HG02798 (cell line): ENCODE measurements at regions not wholly inside any gene's neighbourhood (a gene's known extent, or its start where the extent isn't known, plus 50 kb on each side); places are given as distances from the start of the nearest gene placed in this dataset.
"Not testable (repeated sequence)": the region's sequence is repeated elsewhere in the genome, so short reads cannot be mapped to it uniquely, and the experiment has no call there.

Experiments
- ATAC-seq: cut with Tn5 transposase; IDR thresholded peaks from one replicate; pipeline ENCODE4 v1.9.1; 2021; ENCODE audit warnings: mild to moderate bottlenecking; ENCODE audit not compliant: unreplicated experiment, poor library complexity

DNA sequence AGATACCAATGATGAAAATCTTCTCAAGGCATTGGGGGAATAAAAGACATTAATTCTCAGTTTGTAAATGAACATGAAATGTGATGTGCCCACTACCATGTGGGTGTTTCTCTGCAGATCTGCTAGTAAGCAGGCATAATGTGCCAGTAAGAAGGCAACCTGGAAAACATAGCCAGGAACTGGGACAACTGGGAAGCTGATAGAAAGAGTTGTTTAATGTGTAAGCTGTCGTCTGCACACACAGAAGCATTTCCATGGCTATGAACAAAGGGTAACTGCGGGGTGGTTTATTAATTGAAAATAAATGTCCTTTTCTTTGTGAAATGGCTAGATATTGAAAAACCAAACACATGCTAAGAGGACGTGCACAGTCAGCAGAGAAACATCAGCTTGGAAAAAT lies 52.0 kb downstream of the ZC3H11B start:
- no peak for ATAC-seq

DNA sequence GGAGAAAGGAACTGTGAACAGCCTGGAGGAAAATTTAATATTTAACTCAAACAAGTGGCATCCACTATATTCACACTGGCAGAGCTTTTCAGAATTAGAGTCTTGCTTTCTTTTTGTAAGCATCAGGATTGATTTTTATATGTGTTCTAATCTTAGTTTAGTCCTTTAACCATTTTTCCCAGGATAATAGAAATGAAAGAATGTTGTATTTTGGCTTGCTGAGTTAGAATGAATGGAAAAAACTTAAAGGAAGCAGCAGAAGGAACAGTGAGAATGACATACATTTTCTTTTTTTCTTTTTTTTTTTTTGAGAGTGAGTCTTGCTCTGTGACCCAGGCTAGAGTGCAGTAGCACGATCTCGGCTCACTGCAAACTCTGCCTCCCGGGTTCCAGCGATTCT lies 53.0 kb downstream of the ZC3H11B start:
- no peak for ATAC-seq

DNA sequence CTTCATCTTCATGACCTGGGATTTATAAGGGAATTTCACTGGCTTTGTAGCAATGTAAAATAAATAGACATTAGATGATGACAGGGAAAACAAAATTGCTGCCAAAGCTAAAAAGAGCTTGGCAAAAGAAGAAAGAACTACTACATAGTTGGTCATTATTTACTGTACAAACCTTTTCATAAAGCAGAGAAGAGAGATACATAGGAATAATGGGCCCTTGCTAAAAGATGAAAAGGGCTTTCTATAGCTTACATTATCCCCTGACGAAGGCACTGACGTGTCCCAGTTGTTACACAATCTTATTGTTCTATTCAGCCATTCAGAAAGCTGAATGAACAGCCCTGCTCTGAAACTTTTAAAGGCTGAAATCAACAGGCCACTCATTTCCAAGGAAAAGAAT lies 57.1 kb downstream of the ZC3H11B start:
- ATAC-seq: no peak

DNA sequence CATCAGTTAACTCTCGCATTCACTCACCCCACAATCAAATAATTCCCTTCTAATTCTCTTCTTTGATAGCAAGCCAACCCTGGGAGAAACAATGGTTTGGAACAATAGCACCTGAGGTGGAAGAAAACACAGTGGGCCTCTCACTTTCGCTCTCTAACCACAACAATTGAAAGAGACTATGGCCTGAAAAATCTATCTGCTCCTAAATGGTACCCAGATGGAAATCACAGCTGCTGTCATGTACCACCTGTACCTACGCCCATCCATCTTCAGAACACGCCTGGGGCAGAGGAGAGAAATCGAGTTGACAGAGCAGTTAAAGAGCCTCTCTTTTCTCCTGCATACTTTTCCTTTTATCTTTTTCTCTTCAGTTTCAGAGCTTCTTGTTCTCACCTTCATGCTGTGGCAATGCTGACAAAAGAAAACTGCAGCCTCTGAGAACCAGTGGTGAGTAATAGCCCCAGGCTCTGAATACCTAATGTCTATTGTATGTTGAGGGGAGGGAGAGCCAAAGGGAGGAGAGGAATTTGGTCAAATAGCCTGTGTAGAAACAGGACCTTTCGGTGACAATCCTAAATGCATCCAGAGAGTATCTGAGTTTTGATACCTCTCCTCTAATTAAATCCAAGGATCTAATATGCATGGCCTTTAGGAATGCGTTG lies 57.7 kb downstream of the ZC3H11B start:
- ATAC-seq: no peak

DNA sequence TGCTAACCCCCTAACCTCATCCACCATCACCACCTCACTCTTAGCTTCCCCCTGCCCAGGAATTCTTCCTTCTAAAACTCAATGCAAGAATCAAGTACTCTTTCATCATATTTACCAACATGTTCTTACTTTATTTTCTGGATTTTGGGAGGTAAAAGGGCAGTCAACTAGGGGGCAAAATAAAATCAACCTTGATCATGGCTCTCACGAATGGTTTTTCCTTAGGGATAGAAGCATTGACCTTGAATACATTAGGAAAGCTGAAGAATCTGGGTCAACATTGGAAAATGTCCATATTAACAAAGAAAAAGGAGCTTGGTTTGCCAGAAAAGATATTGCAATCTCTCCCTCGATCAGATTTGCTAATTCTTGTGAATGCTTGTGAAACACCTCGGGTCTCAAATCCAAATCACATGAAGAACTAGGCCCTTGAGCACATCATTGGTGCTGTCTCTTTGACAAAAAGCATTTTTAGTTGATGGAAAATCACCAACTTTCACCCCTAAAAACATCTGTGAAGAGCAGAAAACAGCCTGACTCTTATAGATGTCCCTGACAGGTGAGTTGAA lies 58.9 kb downstream of the ZC3H11B start:
- ATAC-seq: no peak

DNA sequence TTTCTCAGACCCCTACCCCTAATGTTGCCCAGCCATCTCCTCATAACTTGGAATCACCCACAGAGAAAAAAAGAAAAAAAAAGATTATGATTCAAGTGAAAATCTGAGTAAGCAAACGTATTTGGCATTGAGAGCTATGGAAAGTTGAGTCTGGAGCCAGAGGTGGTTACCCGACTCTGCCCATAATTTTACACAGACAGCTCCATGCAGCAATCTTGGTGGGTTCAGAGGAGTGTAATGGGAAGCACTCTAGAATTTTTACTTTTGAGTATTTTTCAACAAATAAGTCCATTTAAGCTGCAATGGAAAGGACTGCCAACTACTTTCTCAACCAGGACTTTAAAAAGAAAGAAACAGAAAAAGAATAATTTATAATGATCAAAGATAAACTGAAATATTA lies 62.7 kb downstream of the ZC3H11B start:
- ATAC-seq: no peak

DNA sequence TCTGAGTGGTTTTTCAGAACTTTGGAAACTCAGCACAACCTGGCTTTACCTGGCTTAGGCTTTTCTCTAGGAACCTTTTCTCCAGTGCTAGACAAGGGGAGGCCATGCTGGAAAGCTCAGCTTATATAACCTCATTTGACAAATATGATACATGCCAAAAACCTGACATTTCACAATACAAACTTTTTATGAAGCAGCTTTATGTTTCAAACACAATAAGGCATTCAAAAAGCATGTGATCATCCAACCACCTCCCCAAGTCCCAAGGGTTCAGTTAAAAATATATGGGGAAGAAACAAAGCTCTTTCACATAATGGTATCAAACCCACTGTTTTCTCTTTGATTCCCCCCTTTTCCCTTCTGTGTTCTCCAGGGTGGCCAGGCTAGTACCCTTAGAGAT lies 63.7 kb downstream of the ZC3H11B start:
- no peak for ATAC-seq

DNA sequence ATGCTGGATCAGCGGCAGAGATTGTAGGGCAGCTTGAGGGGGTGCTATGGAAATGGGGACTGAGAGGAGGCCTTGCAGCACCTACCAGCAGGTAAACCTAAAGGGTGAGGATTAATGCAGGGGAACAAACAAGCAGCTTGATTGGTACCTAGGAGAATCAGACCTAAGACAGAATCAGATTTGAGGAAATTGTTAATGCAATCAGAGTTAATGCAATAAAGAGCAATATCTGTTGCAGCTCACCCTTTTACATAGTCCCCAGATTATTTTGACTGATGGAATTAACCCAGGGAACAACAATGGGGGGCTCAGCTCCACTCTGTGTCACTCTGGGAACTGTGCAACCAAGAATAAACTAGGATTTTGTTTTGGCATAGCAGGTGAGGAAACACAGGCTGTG lies 64.5 kb downstream of the ZC3H11B start:
- no peak for ATAC-seq

DNA sequence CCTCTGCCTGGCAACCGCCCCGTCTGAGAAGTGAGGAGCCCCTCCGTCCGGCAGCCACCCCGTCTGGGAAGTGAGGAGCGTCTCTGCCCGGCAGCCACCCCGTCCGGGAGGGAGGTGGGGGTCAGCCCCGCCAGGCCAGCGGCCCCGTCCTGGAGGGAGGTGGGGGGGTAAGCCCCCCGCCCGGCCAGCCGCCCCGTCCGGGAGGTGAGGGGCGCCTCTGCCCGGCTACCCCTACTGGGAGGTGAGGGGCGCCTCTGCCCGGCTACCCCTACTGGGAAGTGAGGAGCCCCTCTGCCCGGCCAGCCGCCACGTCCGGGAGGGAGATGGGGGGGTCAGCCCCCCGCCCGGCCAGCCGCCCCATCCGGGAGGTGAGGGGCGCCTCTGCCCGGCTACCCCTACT lies 67.1 kb downstream of the ZC3H11B start:
- ATAC-seq: not testable (repeated sequence)

DNA sequence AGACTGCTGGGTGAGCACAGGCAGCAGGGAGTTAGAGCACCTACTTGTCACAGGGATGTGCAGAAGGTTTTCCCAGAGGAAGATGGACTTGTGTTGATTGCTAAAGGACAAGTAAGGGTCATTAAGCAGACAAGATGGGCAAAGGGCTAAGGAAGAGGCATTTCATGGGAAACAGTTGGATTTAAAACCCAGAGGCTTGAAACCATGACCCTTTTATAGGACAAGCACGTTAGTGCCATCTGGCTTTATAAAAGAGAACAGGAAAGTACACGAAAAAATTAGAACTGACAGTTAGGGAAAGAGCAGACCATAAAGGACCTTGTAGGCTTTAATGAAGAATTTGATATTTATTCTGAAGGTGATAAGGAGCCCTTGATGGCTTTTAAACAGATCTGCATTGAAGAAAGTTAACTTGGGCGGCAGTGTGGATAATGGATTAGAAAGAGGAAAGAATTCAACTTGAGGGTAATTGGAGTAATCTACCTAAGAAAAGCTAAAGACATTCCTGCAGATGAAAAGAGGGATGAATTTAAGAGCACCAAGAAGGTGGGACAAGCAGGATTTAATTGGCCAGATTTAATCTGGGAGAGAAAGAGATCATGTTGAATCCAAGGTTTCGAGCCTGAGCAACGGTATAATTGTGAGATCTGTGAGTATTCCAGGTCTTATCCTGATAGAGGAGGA lies 68.6 kb downstream of the ZC3H11B start:
- no peak for ATAC-seq

DNA sequence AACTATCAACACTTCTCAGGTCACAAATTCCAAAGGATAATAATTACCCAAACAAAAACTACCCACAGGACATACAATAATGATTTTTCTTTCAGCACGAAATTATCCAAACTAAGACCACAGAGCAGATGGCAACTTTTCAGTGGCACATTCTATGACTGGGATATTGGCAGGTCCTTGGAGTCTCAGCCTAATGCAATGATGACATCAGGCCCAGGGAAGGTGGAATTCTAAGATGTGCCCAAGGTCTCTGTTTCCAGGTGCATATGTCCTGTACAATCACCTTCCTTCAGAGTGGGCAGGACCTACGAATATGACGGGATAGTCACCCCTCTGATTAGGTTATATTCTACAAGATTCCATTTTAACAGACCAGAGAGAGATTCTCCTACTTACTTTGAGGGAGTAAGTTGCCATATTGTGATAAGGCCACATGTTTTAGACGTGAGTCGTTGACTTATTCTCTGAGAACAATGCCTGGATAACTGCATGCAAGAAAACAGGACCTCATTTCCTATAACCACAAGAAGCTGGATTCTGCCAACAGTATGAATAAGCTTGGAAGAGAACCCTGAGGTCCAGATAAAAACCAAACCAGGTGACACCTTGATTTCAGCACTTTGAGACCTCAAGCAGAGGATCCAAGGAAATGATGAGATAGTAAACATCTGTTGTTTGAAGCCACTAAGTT lies 69.9 kb downstream of the ZC3H11B start:
- ATAC-seq: no peak

DNA sequence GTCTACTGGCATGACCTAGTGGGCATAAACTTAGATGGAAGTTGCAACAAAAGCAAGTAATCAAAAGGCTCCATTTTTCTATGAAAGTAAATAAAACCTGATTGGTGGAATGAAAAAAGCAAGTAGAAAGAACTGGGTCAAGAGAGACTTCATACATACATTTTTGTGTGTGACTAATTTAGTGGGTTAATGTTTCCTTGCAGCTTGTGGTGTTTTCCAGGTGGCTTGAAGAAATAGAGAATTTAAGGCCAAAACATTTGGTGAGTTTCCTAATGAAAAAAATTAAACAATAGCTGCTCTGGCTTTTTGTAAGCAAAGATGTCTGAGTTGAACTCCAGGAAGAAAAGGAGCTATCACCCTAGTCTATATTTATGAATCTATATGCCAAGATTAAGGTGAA lies 71.0 kb downstream of the ZC3H11B start:
- no peak for ATAC-seq

DNA sequence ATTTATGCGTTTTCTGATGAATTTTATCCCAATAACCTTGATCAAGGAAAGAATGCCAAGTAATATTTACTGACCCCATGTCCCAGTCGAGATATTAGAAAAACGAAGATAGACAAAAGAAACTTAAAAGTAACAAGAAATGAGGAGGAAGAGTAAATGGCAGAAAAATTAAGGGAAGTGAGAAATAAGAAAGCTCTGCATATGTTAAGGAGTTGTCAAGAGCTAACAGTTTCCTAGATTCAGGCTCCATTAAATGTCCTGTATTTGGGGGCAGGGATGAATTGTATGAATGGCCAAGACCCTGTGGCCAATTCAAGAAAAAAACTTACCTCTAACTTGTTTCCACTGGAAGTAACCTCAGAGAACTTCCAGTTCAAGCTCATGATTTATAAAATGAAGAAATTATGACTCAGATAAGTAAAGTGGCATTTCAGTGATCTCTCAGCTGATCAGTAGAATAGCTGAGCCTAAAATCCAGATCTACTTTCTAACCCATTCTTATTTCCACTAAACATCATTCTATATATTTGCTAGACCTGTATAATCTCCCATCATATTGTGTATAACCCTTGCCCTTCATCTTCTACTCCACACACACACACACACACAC lies 73.2 kb downstream of the ZC3H11B start:
- ATAC-seq: no peak

DNA sequence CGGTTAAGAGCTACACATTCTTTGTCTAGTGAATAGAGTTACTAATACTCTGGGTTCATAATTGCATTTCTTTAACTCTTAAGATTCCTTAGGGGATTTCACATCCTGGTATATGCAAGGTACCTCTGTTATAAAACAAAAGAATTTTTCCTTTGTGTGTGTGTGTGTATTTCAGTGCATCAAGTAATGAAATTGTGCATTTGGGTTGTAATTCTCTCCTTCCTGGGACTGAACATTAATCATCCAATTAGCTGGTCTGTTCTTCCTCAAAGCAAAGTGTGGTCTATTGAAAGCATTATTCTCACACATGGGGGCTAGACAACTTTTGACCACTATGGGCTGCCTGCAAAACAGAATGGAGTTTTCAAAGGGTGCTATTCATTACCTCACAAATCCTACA lies 74.0 kb downstream of the ZC3H11B start:
- ATAC-seq: no peak

DNA sequence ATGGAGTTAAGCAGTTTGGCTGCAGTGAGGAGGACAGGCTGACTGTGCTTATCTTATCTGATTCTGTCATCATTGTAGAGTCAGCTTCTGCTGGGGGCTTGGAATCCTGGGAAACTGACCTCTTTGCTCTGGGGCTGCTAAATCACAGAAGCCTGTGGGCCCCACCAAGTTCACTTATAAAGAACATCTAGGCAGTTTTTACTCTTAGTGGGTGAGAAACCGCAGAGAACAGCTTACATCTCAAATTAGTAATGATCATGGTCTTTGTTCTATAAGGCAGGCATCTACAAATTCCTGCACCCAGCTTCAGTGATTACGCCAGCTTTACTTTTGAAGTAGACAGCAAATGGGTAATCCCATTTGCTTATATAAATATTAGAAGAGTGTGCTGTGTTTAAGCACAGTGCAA lies 75.7 kb downstream of the ZC3H11B start:
- no peak for ATAC-seq

DNA sequence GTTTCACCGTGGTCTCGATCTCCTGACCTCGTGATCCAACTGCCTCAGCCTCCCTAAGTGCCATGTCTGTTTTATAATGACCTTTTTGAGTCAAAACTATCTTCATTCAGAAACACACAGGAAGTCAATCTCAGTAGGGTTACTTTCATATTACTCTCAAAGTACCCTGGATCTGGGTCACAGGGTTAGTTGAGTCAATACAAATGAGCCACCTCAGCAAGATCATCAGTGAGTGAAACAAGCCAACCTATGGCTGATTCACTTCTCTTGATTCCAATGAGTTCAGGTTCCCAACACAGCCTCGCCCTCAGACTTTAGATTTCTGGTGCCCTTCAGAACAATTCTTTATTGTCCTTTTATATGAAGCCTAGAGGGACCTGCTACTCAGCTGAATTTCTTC lies 76.9 kb downstream of the ZC3H11B start:
- ATAC-seq: no peak

DNA sequence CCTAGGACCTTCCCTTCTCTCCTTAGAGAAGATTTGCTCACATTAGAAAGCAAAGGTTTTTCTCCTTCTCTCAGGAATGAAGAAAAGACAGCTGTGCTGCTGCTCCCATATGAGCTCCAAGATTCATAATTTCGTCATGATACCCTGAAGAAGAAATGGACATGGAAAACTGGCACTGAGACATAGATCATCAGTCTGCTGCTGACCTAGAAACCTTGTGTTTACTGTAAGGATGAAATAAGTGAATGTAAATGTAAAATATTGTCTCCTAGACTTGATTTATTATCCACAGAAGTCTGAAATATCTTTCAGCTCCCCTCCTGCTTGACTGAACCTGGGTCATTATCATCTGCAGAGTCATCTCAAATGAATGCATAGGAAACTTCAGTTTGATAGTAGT lies 77.9 kb downstream of the ZC3H11B start:
- ATAC-seq: no peak

DNA sequence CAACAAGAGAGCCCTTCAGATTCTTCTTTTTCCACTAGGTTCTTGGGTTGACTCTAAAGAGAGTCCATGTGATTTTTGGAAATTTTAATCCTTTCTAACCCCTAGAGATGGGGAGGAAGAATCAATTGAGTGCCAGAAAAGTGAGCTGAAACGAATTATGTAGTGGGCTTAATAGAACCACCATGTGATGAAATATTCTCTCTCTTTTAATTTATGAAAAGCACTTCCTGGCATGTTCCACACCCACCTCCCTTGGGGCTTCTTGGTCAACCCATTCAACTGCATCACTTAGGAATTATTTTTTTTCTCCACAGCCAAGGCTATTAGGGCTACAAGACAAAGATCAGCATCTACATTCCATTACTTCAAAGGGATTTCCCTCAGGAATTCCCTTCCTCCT lies 79.6 kb downstream of the ZC3H11B start:
- no peak for ATAC-seq

DNA sequence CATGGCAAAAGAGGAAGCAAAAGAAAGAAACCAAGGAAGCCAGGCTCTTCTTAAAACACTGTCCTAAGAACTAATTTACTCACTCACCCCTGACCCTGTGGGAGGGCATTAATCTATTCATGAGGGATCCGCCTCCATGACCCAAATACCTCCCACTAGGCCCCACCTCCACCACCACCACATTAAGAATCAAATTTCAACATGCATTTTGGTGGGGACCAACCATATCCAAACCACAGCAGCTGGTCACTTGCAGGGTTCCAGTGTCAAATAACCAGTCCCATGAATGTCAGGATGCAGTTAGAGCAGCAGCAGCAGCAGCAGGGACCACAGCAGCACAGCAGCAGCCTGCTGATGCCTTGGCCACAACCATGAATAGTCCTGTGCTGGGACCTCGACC lies 83.8 kb downstream of the ZC3H11B start:
- ATAC-seq: no peak

DNA sequence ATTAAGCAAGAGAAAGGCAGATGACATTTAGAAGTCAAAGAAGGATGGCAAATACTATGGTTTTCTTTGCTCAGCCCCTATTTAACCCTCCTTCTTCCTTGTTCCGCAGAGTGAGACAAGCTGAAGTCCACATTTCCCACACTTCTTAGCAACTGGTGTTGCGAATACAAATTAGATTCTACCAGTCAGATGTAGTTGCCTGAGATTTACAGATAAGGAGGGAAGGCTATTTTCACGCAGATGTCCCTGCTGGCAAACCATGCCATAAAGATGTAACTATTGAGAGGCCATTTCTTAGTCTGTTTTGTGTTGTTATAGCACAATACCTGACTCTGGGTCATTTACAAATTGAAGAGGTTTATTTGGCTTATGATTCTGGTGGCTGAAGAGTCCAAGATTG lies 84.3 kb downstream of the ZC3H11B start:
- no peak for ATAC-seq

DNA sequence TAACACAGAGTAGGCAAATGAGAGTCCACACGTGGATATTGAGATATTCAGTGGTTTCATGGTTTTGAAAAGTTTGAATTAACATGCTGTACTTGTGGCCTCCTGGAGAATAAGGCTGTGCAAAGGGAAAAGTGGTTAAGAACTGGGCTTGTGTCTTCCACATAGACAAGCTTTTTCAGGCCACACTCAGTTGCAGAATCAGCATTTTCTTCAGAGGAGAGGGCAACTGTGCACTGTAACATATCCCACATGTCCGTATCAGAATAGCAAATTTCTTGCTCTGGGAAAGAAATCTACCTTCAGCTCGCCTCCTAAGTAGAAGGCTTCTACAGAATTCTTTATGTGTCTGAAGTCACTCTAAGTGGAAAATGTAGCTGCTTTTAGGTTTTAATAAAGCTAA lies 84.9 kb downstream of the ZC3H11B start:
- no peak for ATAC-seq
